Hepatocyte (in vitro differentiated cells): ENCODE measurements at regions not wholly inside any gene's neighbourhood (a gene's known extent, or its start where the extent isn't known, plus 50 kb on each side); places are given as distances from the start of the nearest gene placed in this dataset.

Experiments
- EZH2phosphoT487 ChIP-seq: fragments of 200-600 bp; sonication (generic); IDR thresholded peaks from one replicate; pipeline ENCODE4 v1.6.1; 2018; ENCODE audit warnings: antibody characterized with exemption, mild to moderate bottlenecking, low read depth, moderate library complexity; ENCODE audit not compliant: unreplicated experiment, severe bottlenecking
- TF ChIP-seq, protein P1 (sequence below): fragments of 200-600 bp; sonication (generic); IDR thresholded peaks from 2 replicates; pipeline ENCODE4 v1.5.1; 2016; ENCODE audit warnings: antibody characterized with exemption, mild to moderate bottlenecking; ENCODE audit not compliant: poor library complexity

DNA sequence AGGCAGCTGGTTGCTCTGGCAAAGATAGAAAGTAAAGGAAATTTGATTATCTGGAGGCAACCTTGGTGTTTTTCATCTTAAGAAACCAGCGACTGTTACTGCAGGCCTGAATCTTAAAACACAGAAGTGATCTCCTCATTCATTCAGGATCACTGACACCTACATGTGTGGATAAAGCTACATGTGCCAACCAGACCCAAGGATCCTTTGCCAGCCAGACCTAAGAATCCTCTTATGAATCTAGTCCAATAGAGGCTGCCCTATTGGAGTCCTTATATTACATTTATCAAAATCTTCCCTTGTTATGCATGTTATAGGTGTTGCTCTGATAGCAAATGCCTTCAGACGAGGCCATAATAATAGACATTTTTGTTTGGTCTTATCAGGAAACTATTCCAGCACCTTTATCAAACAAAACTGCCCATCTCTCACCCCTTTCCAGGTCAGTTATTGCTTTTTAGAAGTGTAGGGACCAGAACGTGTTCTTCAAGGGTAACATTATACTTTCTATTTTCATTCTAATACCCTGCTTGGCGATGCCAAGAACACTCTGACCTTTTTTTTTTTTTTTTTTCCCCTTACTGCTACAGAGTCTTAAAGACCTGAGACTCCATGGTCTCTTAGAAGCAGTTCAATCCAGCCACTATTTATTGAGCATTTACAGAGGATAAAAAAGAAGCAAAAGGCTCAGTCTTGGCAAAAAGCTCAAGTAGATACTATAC is 175.5 kb upstream of the PTBP2 start:
- TF ChIP-seq, protein P1, sequence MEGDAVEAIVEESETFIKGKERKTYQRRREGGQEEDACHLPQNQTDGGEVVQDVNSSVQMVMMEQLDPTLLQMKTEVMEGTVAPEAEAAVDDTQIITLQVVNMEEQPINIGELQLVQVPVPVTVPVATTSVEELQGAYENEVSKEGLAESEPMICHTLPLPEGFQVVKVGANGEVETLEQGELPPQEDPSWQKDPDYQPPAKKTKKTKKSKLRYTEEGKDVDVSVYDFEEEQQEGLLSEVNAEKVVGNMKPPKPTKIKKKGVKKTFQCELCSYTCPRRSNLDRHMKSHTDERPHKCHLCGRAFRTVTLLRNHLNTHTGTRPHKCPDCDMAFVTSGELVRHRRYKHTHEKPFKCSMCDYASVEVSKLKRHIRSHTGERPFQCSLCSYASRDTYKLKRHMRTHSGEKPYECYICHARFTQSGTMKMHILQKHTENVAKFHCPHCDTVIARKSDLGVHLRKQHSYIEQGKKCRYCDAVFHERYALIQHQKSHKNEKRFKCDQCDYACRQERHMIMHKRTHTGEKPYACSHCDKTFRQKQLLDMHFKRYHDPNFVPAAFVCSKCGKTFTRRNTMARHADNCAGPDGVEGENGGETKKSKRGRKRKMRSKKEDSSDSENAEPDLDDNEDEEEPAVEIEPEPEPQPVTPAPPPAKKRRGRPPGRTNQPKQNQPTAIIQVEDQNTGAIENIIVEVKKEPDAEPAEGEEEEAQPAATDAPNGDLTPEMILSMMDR: no peak
- no peak for TF ChIP-seq EZH2phosphoT487
